ENCODE measurements at regions not wholly inside any gene's neighbourhood (a gene's known extent, or its start where the extent isn't known, plus 50 kb on each side); places are given as distances from the start of the nearest gene placed in this dataset.

GRCh38 chr1:157203166-157203565 is 65.0 kb upstream of the ETV3 start:
- H3K36me3 ChIP-seq (ENCODE audit: control insufficient read depth, insufficient read depth, low read length): no peaks in the 10 kb centered on the region
- no peak overlapping the region for H3K27ac ChIP-seq
- H3K79me2 ChIP-seq: no peaks in the 10 kb centered on the region
- TF ChIP-seq CTCF (IDR thresholded peaks at IDR 0.05): no peak
- H2AFZ ChIP-seq: no peak overlapping the region
- no peak overlapping the region for H3K4me3 ChIP-seq (ENCODE audit: low read depth, low read length)
- no peaks in the 10 kb centered on the region for H3K4me1 ChIP-seq
- H3K27me3 ChIP-seq (ENCODE audit: control insufficient read depth, insufficient read depth, low read length): no peaks in the 10 kb centered on the region
- H3K9ac ChIP-seq: no peak overlapping the region
- no peak overlapping the region for H3K4me2 ChIP-seq (ENCODE audit: low read length)
- no peaks in the 10 kb centered on the region for H3K9me3 ChIP-seq (ENCODE audit: control insufficient read depth, low read length)

- Histone ChIP-seq H3K9me3 (ENCODE audit: control insufficient read depth, low read length) (no peaks in the 10 kb centered on the region), H3K4me2 (ENCODE audit: low read length) (no peak overlapping the region), H3K4me1 (no peaks in the 10 kb centered on the region), H3K27me3 (ENCODE audit: control insufficient read depth, insufficient read depth, low read length) (no peaks in the 10 kb centered on the region), H2AFZ (no peak overlapping the region), H3K9ac (no peak overlapping the region), H3K4me3 (ENCODE audit: low read depth, low read length) (no peak overlapping the region), H3K79me2 (no peaks in the 10 kb centered on the region), H3K36me3 (ENCODE audit: control insufficient read depth, insufficient read depth, low read length) (no peaks in the 10 kb centered on the region), H3K27ac (no peak overlapping the region)
- no peak for TF ChIP-seq CTCF (IDR thresholded peaks at IDR 0.05)
These were observed 64.1 kb upstream of the ETV3 start for GRCh38 chr1:157202331-157202730.

GRCh38 chr1:157201767-157202166 is 63.6 kb upstream of the ETV3 start:
- no peaks in the 10 kb centered on the region for H3K79me2 ChIP-seq
- no peak overlapping the region for H3K4me3 ChIP-seq (ENCODE audit: low read depth, low read length)
- H3K9me3 ChIP-seq (ENCODE audit: control insufficient read depth, low read length): no peaks in the 10 kb centered on the region
- no peak overlapping the region for H3K4me2 ChIP-seq (ENCODE audit: low read length)
- H3K9ac ChIP-seq: no peak overlapping the region
- H3K27me3 ChIP-seq (ENCODE audit: control insufficient read depth, insufficient read depth, low read length): no peaks in the 10 kb centered on the region
- no peaks in the 10 kb centered on the region for H3K4me1 ChIP-seq
- no peaks in the 10 kb centered on the region for H3K36me3 ChIP-seq (ENCODE audit: control insufficient read depth, insufficient read depth, low read length)
- H3K27ac ChIP-seq: no peak overlapping the region
- no peak overlapping the region for H2AFZ ChIP-seq
- no peak for TF ChIP-seq CTCF (IDR thresholded peaks at IDR 0.05)

GRCh38 chr1:157200451-157200850 is 62.3 kb upstream of the ETV3 start:
- no peak overlapping the region for H2AFZ ChIP-seq
- no peak overlapping the region for H3K27ac ChIP-seq
- H3K27me3 ChIP-seq (ENCODE audit: control insufficient read depth, insufficient read depth, low read length): no peaks in the 10 kb centered on the region
- H3K4me2 ChIP-seq (ENCODE audit: low read length): no peak overlapping the region
- H3K4me3 ChIP-seq (ENCODE audit: low read depth, low read length): no peak overlapping the region
- TF ChIP-seq CTCF (IDR thresholded peaks at IDR 0.05): no peak
- H3K79me2 ChIP-seq: no peaks in the 10 kb centered on the region
- no peak overlapping the region for H3K9ac ChIP-seq
- H3K4me1 ChIP-seq: no peaks in the 10 kb centered on the region
- no peaks in the 10 kb centered on the region for H3K9me3 ChIP-seq (ENCODE audit: control insufficient read depth, low read length)
- no peaks in the 10 kb centered on the region for H3K36me3 ChIP-seq (ENCODE audit: control insufficient read depth, insufficient read depth, low read length)

GRCh38 chr1:157199421-157199755 is 61.2 kb upstream of the ETV3 start:
- no peak overlapping the region for H3K4me2 ChIP-seq (ENCODE audit: low read length)
- H3K9ac ChIP-seq: no peak overlapping the region
- no peaks in the 10 kb centered on the region for H3K79me2 ChIP-seq
- H3K27me3 ChIP-seq (ENCODE audit: control insufficient read depth, insufficient read depth, low read length): no peaks in the 10 kb centered on the region
- H3K4me1 ChIP-seq: no peaks in the 10 kb centered on the region
- H2AFZ ChIP-seq: no peak overlapping the region
- TF ChIP-seq CTCF (IDR thresholded peaks at IDR 0.05): no peak
- no peak overlapping the region for H3K4me3 ChIP-seq (ENCODE audit: low read depth, low read length)
- H3K9me3 ChIP-seq (ENCODE audit: control insufficient read depth, low read length): no peaks in the 10 kb centered on the region
- no peak overlapping the region for H3K27ac ChIP-seq
- H3K36me3 ChIP-seq (ENCODE audit: control insufficient read depth, insufficient read depth, low read length): no peaks in the 10 kb centered on the region

Data from parathyroid adenoma (tissue), 2 donors.